Uterus (tissue), 2 donors: ENCODE measurements at regions not wholly inside any gene's neighbourhood (a gene's known extent, or its start where the extent isn't known, plus 50 kb on each side); places are given as distances from the start of the nearest gene placed in this dataset.

Source experiments
- POLR2A ChIP-seq, 2 donors: fragments of 450-650 bp; IDR thresholded peaks; one replicate each; pipeline ENCODE4 v1.6.1; 2016; ENCODE audit warnings: antibody characterized with exemption in 2 of 2, mild to moderate bottlenecking in 1 of 2, moderate library complexity in 1 of 2
- TF ChIP-seq, protein P1 (sequence below), 4 experiments: fragments of 200-600 bp in 2 of 4; fragments of 450-650 bp in 2 of 4; sonication (generic) in 2 of 4; IDR thresholded peaks; one replicate each; pipeline ENCODE4 v1.5.1; 2016 to 2019; ENCODE audit warnings: antibody characterized with exemption in 4 of 4, mild to moderate bottlenecking in 2 of 4, moderate library complexity in 1 of 4

GRCh38 chr6:76831299-76831698 is 632.0 kb downstream of the HTR1B start:
- TF ChIP-seq, protein P1, sequence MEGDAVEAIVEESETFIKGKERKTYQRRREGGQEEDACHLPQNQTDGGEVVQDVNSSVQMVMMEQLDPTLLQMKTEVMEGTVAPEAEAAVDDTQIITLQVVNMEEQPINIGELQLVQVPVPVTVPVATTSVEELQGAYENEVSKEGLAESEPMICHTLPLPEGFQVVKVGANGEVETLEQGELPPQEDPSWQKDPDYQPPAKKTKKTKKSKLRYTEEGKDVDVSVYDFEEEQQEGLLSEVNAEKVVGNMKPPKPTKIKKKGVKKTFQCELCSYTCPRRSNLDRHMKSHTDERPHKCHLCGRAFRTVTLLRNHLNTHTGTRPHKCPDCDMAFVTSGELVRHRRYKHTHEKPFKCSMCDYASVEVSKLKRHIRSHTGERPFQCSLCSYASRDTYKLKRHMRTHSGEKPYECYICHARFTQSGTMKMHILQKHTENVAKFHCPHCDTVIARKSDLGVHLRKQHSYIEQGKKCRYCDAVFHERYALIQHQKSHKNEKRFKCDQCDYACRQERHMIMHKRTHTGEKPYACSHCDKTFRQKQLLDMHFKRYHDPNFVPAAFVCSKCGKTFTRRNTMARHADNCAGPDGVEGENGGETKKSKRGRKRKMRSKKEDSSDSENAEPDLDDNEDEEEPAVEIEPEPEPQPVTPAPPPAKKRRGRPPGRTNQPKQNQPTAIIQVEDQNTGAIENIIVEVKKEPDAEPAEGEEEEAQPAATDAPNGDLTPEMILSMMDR (IDR thresholded peaks at IDR 0.05): no peak
- TF ChIP-seq POLR2A (IDR thresholded peaks at IDR 0.05): no peak
